HG03196 (cell line): ENCODE measurements at regions not wholly inside any gene's neighbourhood (a gene's known extent, or its start where the extent isn't known, plus 50 kb on each side); places are given as distances from the start of the nearest gene placed in this dataset.

ENCODE experiments used
- ATAC-seq: cut with Tn5 transposase; IDR thresholded peaks from one replicate; pipeline ENCODE4 v1.9.1; 2021; ENCODE audit not compliant: unreplicated experiment

DNA sequence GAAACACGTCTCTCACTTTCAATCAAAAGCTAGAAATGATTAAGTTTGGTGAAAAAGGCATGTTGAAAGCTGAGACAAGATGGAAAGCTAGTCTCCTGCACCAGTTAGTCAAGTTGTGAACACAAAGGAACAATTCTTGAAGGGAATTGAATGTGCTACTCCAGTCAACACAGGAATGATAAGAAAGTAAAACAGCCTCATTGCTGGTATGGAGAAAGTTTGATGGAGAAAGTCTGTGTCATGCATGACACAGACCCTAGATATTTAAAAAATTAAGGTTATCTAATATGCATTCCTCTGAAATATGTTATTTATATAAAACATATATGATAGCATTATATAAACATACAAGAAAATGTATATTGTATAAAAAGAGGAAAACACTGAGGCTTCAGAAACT lies 699.4 kb upstream of the FZD8 start:
- no peak for ATAC-seq

DNA sequence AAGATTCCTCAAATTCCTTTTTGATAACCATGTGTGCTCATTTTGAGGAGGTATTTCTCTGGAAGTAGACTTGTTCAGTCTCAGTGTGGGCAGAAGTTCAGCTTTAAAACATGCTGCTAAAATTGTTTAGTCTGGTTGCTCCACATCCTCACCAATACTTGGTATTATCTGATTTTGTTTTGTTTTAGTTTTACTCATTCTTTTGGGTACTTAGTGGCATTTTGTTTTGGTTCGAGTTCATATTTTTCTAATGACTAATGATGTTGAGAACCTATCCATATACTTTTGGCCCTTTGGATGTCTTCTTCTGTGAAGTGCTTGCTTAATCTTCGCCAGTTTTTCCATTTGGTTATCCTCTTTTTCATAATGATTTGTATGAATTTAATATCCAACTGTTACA lies 694.2 kb upstream of the FZD8 start:
- no peak for ATAC-seq

DNA sequence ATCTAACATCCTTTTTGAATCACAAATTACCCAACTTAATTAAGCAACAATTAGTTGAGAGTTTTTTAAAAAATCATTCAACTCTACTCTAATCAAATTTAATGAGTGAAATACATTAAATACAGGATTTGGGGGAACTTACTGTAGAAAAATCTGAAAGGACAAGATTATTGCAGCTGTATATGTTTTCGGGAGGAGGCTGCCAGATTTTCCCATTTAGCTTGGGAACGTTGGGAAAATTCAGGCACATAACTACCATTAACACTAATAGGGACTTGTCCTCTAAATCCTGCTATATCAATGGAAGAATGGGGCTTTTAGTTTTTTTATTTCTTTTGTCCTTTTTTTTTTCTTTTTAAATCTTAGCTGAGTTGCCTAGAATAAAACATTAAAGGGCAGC lies 691.4 kb upstream of the FZD8 start:
- ATAC-seq = no peak

DNA sequence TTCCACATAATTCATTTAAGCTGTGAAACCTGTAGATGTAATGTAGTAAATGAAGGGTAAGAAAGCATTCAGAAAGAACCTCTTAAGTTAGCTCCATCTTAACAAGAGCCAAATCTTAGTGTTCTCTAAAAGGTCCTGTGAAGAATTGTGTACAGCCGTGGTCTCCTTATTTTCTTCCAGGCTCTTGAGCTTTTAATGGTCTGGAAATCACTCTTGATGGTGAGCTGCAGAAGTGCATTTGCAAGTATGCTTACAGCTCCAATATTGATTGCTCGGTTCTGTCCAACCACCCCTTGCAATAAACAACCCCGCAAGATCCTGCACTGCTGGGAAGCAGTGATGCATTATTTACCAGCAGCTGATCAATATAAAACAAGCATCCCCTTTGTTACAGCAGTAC lies 690.8 kb upstream of the FZD8 start:
- ATAC-seq = no peak

DNA sequence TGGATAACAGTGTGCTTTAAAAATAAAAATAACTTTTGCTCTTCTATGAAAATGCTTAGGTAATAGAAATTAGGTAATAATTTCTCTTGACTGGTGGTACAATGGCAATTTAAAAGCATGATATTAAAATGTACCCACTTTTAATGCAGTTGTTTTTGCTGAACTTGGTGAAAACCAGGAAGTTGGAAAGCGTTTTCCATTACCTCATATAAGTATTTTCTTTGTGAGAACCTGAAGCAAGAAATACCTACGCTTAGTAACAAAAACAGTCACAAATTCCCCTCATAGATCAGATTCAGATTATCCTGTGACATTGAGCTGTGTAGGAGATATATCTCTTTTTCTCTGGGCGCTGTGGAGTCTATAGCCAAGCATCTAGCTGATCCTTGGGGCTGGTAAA lies 689.0 kb upstream of the FZD8 start:
- ATAC-seq = no peak

DNA sequence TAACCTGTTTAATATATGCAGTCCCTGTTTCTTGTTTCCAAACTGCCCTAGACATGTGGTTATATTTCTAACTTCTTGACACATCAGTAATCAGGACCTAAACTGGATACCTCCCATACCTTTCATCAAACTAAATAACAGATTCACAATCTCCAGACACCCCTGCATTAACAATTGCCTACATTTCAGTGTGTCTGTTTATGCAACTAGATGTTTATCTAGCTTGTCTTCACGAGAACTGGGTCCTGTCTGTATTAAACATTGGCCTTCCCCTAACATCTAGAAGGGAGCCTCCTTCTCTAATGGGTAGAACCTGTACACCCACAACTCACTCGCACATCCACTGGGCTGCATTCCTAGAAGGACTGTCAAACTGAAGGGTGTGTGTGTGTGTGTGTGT lies 683.7 kb upstream of the FZD8 start:
- no peak for ATAC-seq

DNA sequence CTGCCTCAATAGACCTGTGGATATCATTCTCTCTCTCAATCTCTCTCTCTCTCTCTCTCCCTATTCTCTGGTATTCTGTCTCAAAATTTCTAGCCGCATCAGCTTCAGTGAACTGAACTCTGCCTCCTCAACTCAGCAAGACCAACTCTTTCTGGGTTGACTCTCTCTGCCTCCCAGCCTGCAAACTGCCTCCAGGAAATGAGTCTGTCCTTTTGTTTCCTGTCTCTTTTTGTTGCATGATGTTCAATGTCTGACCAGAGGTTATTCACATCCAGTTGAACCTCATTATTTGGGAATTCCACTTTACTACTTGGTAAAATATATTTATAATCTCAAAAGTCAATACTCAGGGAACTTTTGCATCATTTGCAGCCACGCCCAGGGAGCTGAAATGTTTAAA lies 682.7 kb upstream of the FZD8 start:
- ATAC-seq = no peak

DNA sequence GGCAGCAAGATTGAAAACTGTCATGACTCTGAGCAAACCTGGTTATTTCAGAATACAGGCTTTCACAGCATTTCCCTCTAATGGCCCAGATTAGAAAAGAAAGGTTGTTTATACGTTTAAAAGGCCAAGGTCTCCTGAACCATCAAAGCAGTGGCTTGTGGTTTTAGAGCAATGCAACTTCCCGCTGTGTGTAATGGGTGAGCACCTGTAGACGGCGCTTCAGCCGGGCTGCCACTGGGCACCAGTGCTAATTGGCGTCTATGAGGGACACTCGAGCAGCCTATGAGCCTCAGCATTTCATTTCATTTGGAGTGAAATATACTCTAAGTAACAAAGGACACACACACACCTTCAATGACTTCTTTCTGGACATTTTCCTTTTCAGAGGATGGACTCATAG lies 671.0 kb upstream of the FZD8 start:
- ATAC-seq = no peak

DNA sequence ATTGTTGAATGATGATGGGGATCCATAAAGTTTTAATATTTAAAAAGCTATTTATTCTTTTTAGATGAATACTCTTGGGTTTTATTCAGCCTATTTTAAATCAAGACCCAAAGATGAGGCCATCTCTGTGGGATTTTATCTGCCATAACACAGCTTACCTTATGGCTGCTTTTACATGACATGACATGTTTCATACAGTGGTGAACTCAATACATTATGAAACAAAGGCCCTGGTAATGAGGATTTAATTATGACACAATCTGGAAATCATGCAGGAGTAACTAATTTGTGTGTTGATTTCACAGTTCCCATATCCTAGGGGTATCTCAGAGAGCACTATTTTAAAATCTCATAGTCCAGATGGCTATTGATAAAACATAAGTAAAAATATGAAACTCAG lies 661.8 kb upstream of the FZD8 start:
- ATAC-seq = no peak

DNA sequence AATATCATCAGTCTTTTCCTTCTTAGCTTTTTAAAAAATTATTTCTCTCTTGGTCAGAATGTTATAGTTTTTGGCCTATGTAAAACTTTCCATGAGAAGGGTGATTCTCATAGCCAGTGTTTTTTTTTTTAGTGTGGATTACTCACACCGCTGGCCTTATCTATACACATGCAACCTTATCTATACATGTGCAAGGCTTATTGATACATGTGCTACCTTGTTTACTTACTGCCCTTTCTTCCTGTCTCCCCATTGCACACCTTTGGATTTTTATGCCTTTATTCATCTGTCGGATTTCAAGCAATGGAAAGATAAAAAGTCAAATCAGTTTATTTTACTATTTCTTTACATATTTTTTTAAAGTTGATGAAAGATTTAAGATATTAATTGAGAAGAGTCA lies 660.0 kb upstream of the FZD8 start:
- ATAC-seq = no peak

DNA sequence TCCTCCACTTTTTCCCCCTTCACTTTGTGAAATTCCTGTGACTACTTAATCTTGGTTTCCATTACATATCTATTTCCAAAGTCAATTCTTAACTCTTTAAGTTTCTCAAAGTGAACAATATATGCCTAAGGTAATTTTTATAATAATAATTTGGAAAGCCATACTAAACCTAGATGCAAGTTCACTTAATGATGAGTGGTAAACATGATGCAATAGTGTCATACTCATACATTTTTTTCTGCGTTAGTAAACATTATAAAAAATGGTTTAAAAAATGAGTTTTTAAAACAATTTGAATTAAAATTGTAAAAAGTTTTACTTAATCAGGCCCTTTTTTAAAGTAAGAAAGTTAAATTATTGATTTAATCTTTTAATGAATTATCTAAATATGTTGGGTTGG lies 659.4 kb upstream of the FZD8 start:
- ATAC-seq = no peak

DNA sequence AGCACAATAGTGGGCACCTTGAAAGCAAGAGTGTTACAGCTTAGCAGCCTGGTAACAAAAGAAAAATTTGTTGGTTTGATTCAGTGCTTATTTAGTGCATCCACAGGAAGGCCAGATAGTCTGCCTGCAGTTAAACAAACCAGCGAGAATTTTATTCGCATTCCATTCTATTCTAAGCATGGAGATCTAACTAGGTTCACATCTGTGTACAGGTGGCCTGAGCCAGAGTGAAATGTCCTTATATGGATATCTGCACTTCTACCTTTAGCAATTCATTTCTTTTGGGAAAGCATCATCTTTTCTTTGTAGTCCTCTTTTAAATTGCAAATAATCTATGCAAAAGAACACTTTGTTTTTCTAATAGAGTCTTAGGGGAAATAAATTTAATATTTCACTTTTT lies 659.0 kb upstream of the FZD8 start:
- ATAC-seq = no peak

DNA sequence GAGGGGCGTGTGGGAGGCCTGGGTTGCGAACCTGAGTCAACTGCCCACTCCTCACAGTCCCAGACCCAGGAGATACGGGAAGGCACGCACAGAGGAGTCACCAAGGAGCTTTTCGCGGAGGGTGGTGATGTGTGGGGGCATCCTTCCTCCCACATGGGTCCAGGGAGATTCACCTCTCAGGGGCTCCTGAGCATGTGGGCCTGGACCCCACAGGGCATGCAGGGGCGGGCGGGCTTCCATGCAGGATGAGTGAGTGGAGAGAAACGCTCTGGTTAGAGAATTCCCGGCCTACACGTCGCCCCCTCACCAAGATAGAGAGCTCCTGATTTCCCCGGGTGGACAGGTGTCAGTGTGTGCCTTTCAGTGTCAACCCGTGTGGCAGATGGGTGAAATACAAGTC lies 641.7 kb upstream of the FZD8 start:
- no peak for ATAC-seq

DNA sequence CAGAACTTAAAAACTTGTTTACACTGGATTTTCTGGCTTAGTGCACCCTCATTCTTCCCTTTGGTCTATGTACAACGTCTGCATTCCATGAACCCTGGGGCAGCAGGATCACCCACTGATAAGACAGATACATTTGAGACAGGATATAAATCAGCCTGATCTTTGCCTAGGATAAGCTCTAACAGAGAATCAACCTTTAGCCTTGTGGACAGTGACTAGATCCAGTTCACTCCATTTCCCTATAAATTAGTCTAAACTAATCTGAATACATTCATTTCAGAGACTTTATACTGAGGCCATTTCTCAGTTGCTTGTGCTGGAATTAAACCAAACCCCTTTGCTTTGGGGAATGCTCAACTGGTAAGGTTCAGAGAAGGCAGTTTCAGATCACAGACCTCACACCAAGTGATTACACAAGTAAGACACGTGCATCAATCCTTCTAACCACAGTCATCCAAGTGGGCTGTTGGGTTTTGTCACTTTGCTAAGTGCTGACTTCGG lies 639.8 kb upstream of the FZD8 start:
- ATAC-seq = no peak

DNA sequence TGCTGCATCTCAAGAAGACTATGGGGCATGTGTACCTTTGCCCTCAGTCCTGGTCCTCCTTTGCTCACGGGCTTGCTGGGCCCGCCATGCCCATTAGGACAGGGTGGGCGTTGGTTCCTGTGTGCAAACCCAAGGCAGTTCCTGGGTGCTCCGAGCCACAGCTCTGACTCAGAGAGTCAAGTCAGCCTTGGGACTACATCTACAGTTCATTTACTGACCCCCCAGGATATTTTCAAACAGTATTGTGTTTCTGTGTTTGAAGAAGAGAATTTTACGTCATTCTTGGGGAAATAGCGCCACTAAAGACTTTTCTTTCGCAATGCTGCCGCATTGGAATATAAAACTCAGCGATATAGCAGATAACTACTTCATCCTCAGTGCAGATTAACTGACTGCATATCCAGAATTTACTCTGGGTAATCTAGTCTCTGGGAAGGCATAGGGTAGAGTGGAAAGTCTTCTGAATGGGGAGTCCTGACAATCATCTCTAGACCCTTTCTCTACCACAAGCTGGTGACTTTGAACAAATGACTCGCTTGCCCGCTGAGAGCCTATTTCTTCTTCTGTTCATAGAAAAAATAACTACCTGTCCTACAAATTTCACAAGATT lies 638.9 kb upstream of the FZD8 start:
- no peak for ATAC-seq

DNA sequence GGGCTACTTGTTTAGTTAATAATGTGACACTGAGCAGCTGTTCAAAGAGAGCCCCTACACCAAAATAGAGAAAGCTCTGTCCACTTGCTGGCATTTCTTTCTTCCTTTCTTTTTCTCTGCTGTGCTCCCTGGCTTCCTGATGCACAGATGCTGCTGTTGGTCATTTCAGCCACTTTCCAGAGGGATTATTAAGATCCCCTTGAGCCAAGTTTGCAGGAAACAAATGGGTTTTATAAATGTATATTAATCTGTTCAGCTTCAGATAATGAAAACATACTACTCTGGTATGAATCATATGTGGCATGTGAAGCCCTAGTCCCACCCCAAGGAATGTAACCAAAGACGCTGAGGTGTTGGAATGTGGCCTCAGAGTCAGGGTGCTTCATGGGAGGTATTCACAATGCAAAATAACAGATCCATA lies 638.2 kb upstream of the FZD8 start:
- no peak for ATAC-seq

DNA sequence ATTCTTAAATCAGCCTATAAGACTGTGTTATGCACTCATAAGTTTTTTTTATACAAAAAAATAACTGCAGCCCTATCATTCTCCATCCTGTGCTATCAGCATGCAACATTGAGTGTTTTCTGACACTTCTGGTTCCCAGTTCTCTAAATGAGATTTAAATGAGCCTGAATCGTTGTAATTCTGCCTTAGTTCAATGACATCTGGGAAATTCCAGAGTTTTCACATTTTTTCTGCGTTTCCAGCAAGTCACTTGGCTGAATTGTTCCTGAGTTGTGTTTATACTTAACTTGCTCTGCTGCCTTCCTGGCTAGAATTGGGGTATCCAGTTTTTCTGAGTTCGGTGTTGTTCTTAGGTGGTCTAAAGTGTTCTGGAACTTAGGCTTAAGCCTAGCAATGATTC lies 636.1 kb upstream of the FZD8 start:
- ATAC-seq = no peak

DNA sequence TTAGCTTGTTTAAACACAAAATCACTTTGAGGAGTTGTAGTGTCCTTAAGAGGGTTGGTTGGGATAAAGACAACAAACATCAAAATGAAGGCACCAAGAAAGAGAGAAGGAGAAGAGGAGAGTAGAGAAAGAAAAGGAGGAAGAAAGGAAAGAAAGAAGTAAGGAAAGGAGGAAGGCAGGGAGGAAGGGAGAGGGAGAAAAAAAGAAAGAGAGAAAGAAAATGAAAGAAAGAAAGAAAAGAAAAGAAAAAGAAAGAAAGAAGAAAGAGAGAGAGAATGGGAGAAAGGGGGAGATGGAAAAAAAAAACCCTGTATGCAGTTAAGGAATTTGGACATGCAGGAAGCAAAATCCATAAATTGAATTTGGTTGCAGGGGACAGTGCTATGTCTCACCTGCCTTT lies 635.4 kb upstream of the FZD8 start:
- no peak for ATAC-seq

DNA sequence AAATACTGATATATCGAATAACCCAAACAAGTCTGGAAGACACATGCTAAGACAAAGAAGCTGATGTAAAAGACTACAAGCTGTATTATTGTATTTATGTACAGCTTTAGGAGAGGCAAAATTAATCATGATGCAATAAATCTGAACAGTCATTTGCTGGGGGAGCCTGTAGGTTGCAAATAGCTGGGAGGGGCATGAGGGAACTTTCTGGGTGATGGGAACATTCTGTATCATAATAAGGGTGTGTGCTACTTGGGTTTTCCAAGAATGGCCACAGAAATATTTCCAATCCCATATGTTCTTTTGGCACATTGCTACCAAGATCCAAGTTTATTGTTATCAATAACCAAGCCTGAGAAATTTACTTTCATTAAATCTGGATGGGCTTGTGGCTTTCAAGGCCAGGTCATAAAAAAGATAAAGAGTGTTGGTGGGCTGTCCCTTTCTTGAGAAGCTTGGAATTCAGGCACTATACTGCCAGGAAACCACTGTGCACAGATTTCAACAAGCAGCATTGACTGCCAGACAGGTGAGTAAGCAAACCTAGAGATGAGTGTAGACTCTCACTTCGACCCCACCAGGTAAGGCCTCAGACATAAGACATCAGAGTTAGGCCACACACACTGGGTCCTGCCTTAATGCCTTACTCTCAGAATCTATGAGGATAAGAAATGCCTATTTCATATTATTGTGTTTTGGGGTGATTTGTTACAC lies 629.7 kb upstream of the FZD8 start:
- ATAC-seq = no peak

DNA sequence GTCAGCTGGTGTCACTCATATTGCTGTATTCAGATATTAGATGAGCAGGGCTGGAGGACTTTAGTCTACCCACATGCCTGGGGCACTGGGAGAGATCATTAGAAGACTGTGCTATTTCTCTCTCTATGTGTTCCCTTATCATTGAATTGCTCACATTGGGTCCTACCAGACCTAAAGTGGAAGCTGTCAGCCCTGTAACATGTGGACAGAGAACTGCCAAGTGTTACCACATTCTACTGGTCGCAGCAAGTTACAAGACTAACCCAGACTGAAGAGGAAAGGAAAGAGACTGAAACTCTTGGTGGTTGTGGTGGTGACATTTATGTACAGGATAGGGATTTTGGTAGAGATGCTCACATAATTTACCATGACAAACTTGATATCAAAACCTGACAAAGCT lies 627.1 kb upstream of the FZD8 start:
- no peak for ATAC-seq

DNA sequence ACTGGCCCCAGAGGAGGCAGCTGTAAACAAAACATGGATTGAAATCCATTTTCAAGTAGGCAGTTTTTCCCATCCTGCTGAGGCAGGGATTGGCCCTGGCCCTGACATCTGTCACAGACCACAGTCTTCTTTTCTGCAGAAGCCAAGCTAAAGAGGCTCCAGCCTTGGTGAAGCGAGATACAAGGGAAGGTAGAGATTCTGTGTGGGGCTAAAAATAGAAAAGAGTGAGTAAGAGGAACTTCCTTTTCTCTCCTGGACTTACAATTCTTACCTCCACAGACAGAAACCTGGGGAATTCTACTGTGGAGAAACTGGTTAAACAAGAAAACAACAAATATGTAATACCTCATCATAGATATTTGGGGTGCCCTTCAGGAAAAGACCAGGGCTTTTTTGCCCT lies 624.8 kb upstream of the FZD8 start:
- no peak for ATAC-seq

DNA sequence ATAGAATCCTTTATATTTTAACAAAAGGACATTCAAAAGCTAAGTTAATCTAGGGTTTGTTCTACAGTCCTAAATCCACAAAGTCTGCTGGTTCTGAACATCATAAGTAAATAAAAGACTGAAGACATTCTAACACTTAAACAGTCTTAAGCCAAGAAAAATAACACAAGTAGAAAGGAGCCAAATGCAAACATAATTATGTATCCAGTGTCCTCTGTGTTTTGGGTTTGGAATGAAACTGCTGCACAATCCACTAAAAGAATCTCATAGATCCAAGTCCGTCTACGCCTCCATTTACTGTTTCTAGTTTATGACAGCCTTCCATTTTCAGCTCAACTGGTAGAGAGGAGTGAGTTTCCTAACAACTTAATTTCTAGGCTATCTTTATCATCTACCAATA lies 623.6 kb upstream of the FZD8 start:
- no peak for ATAC-seq

DNA sequence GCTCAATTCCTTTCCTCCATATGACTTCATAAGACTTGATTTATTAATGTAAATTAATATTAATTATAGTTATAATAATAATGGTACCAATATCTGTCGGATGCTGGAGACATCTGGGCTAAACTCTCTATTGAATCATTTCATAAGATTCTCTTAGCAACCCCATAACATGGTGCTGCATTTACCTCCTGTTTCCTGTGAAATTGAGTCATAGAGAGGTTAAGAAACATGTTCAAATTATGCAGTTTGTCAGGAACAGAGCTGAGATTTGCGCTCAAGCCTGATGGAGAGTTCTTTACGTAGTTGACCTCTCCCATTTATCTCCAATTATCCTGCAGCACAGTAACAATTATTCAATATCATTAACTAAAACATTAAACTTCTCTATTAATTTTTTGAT lies 621.8 kb upstream of the FZD8 start:
- no peak for ATAC-seq
